GM19328 (cell line): ENCODE measurements at regions not wholly inside any gene's neighbourhood (a gene's known extent, or its start where the extent isn't known, plus 50 kb on each side); places are given as distances from the start of the nearest gene placed in this dataset.

Source experiments
- ATAC-seq: cut with Tn5 transposase; IDR thresholded peaks from one replicate; pipeline ENCODE4 v1.9.1; 2021; ENCODE audit warnings: mild to moderate bottlenecking, moderate library complexity; ENCODE audit not compliant: unreplicated experiment

DNA sequence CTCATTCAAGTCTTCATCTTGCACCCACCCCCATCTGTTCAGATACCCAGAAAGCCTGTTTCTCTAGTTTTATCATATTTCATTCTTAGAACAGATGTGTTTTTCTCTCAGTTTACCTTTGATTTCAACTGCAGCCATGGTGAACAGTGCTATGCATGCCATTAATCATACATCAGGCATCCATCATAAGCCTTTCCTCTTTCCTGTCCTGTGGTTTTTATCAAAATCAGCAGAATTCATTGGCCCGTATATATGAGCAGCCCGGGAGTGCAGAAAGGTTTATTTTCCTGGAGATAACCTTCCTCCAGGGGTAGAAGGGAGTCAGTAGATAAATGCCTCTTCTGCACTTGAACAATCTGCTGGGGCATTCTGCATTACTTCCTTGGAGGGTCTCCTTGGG, 65.7 kb downstream of the IL21 start:
- no peak for ATAC-seq

DNA sequence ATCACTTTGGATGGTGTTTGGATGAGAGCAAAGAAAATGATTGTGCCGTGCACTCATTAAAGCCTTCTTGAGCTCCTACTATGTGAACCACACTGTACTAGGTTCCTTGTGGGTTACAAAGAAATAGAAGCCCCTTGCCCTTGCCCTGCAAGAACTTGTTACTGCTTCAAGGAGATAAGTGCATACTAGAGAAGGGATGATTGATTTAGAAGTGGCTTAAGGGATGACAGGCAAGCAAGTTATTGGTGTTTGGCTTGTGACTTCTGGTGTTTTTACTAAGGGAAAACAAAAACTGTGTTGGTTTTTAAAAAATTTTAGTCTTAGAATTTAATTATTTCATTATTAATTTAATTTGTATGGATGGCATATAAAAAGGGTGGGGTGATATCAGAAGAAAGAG, 67.4 kb downstream of the IL21 start:
- ATAC-seq = no peak

DNA sequence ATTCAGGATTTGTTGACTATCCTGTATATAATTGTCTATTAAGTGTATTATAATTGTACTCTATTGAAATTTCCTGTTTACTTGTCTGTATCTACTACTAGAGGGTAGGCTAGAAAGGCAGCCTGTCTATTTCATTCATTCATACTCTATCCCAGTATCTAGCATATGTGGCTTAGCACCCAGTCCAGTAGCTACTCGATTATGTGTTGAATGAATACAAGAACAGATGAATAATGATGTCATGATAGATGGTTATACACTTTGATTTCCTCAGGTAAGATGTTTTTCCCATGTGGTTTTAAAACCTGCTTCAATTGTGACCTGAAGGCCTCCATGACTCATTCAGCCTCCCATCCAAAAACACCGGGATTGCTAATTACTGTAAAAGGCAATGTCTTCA, 68.0 kb downstream of the IL21 start:
- no peak for ATAC-seq

DNA sequence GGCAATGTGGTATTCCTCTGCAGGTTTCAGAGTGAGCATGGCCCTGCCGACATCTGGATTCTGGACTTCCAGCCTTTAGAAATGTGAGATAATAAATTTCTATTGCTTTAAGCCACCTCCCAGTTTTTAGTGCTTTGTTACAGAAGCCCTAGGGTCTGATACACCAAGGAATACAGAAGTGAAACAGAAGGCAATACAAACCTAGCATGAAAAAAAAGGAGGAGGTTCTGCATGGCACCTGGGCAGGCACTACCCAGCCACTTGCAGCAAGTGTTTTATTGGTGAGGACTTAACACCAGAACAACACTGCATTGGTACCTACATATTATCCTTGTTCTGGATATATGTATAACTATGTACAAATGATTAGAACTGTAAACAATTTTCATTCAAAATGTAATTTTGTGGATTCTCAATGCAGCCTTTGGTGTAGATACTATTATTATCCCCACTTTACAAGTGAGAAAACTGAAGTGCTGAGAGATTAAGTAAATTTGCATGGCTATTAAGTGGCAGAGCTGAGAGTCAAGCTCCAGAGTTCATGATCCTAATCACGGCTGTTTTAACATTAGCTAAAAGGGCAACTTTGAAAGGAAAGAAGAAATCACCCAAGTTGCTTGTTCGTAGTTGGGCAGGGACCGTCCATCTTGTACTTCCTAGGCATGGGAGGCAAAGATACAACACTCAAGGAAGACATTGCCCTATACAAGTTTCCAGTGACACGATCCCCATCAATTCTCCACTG, 71.8 kb downstream of the IL21 start:
- ATAC-seq = no peak

DNA sequence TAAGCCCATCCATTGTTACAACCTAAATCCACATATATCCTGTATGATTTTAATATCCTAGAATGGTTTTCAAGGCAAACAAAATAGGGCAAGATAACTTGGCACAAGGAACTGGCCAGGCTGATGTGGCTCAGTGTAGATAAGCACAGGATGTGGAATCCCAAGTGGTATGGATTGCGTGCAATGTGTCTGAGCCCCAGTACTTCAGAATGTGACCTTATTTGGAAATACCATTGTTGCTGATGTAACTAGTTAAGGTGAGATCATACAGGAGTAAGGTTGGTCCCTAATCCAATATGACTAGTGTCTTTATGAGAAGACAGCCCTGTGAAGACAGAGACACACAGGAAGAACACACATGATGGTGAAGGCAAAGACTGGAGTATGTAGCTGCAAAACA, 72.4 kb downstream of the IL21 start:
- no peak for ATAC-seq

DNA sequence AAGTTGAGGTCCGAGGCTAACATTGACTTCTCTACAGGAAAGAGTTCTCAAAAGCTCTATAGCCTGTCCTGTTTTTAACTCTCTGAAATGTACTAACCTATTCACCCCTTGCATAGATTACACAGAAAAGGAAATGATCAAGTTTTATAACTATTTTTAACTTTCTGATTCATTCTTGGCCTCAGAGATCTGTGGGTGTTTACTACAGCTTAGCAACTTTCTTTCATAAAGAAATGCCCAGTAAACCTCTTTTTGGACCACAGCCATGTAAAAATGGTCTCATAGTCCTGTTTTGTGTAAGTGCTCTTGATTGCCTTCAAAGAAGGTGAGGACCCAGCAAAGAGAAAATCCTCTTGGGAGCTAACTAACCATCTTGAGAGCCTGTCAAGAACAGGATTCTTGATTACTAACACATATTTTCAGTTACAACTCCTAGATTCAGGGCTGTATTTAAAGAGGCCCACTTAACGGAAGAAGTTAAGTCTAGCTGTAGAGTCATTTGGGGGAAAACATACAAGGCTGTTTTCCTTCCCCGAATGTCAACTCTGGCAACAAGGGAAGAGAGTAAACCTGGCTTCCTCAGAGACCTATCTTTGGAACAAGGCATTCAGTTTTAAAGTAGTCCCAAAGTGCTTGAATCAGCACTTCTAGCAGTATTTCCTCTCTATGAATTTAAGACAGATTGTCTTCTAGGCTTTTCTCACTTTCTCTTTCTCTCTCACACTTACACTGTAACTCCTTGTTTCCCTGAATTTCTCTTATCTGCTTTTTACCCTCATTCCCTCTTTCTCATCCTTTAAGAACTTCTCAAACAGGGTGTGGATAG, 78.2 kb downstream of the IL21 start:
- ATAC-seq = peak; percentile 79

DNA sequence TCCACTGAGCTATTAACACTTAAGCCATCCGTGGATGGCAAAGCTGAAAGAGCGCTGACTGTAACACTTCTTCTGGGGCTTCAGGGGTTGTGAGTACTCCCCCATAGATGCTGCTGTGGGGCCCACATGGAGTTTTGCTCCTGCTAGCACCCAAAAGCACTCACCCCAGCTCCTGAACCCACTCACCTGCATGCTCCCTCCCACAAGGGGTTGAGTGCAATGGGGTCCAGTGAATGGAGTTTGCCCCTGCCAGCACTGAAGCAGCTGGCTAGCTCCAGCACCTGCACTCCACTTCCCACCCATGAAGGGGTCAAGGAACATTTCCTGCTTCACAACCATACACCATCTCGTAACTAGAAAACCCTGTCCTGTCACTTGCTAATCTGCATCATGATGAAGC, 78.9 kb downstream of the IL21 start:
- ATAC-seq = peak; percentile 10

DNA sequence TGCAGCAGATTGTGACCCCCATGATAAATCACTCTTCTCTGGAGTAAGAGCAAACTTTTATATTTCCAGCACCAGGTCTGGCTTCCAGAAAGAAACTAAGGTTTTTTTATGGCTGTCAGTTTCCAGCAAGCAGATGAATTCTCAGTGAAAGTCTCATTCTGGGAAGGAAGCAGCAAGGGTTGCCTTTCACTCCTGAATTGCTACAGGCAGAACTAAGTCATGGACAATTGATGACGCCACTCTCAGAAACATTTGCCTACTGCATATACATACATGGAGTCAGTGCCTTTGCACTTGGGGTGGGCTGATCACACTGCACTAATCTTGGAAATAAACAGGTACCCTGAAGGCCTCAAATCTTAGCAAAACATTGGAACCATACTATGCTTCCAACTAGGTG, 80.0 kb downstream of the IL21 start:
- no peak for ATAC-seq

DNA sequence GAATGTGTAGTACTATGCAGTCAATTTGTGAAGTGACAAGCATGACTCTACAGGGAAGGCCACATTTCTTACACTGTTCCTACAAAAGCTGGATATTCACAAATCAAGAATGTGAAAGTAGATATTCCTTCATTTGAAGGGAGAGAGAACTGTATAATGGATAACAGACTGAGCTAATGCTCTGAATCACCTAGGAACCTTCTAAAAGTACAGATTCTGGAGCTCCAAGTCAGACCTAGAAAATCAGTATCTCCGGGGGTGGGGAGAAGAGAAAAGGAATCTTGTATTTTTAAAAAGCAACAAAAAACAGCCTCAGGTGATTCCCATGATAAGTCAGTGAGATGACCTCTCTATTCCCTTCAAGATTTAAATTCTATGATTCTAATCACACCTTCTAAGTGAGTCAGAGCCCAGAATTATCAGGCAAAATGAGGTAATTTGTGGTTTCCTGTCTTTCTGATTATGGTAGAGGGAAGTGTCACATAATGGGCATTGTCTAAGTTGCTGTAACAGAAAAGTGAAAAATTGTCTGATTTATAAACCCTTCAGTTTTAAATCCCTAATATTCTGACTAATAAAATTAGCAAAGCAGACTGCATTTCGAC, 80.9 kb downstream of the IL21 start:
- ATAC-seq = no peak

DNA sequence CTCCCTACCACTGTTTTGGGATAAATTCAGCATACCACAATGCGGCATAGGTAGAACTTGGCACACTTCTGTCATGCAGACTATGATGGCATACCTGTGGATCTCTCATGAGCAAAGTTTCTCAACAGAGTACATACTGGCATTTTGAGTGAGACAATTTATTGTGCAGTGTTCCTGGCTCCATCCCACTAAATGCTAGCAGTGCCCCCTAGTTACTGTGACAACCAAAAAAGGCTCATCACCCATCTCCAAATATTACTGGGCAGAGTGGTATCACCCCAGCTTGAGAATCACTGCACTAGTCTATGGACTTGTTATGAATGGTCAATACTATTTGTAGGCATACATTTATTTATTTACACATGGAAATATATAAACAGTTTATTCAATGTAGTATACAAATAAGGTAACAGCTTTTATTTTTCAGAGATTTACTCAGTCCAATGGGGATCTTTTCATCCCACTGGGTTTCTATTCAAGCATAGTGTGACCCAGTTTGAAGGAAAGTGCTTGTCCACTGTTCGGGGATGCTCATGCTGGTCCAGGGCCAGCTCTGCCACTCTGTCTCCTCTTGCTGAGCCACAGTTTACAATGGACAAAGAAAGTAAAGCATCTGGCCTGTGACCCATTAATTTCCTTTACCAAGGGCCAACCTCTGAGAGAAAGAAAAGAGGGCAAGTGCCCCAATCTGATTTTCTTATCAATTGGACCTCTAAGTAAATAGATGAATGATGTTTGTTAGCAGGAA, 81.0 kb upstream of the IL2 start:
- no peak for ATAC-seq

DNA sequence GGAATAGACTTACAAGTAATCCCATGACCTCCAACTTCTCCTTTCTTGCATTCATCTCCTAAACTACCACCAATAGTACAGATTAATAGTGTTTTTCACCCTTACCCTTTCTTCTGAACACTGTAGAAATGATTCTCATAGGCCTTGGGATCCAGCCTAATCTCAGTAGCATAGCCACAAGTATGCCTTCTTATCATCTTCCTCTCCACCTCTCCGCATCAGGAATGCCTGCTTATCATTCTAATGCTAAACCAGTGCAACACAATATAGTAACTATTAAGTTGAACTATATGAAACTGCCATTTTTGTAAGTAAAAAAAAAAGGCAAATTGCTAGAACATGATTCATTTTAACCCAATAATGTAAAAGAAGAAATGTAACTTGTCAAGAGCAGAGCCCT, 79.5 kb upstream of the IL2 start:
- ATAC-seq = no peak

DNA sequence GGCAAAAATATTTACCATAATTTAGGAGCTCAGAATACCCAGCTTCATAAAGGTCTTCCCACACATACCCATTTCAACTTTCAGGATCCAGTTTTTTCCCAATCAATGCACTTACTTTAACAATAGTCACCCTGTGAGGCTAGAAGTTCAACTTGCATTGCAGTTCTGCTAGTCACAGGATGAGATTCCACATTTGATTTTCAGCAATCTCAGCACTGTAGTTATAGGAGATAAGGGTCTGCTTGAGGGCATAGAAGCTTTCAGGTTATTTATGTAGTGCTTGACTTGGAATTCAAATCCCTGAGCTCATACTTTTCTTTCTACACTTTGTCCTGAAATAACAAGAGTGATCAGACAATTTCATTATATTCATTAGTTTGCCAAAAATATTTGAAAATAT, 78.3 kb upstream of the IL2 start:
- no peak for ATAC-seq

DNA sequence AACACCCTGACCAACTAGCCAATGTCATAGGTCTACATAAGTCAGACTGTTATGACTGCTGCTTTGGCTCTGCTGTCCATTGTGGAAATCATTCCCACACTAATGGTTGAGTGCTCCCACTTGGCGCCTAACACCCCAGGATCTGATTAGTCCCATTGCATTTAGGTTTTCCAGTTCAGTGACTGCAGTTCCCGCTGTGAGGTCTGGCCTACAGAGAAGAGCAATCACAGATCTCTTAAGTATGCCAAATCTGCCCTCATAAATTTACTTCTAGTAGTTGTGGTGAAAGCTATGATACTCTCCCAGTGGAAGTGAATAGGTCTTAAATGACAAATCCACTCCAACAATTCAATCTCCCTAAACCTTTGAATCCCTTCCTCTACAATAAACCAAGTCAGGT, 77.3 kb upstream of the IL2 start:
- no peak for ATAC-seq

DNA sequence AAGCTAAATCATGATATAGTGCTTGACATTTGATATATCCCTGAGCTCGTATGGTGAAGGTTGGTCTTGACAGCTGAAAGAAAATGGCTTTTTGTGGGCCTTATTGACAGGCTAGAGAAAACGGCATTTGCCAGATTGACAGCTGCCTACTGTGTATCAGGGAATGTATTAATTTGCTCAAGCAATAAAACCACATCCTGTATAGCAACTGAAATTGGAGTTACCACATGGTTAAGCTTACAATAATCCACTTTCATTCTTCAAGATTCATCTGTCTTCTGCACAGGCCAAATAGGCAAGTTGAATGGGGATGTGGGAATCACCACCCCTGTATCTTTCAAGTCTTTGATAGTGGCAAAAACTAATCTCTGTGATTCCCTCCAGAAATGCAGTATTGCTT, 76.2 kb upstream of the IL2 start:
- ATAC-seq = no peak

DNA sequence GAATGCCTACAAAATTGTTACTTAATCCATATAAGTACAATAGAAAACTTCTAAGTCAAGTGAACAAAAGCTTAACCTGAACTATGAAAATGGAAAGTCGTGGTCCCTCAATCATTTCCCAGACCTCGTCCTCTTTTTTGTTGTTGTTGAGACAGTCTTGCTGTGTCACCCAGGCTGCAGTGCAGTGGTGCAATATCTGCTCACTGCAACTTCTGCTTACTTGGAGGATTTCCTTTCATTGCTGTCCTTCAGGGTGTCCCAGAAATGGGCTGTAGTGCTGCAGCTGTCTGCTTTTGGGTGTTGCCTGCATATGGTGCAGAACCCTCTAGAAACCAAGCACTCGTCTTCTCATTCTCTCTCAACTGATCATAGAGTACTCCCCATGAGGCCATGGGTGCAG, 75.0 kb upstream of the IL2 start:
- no peak for ATAC-seq

DNA sequence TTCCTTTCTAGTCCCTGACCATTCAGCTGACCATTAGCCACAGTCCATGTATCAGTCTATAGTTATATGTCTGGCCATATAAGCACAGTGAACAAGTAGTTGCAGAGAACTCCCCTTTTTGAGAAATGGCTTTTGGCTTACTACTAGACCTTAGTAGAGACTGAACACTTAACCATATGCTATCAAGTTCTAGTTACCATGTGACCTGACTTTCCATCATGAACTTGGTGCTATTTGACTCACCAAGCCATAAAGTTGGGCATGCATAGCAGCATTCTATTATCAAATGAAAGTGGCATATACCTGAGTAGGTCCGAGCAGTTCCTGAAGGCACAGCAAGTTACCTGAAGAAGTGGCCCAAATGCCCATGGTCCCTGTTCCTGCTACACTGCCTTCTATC, 74.5 kb upstream of the IL2 start:
- no peak for ATAC-seq

DNA sequence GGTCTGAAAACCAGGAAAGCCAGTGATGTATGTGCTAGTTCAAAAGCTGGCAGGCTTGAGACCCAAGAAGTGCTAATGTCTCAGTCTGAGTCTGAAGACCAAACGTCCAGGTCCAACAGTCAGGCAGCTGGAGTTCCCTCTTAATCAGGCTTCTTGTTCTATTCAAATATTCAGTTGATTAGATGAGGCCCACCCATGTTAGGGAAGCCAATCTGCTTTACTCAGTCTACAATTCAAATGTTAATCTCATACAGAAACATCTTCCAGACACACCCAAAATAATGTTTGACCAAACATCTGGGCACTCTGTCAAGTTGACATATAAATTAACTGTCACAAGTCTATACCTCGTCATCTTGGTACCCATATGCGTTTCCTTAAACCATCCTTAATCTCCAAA, 72.4 kb upstream of the IL2 start:
- ATAC-seq = no peak

DNA sequence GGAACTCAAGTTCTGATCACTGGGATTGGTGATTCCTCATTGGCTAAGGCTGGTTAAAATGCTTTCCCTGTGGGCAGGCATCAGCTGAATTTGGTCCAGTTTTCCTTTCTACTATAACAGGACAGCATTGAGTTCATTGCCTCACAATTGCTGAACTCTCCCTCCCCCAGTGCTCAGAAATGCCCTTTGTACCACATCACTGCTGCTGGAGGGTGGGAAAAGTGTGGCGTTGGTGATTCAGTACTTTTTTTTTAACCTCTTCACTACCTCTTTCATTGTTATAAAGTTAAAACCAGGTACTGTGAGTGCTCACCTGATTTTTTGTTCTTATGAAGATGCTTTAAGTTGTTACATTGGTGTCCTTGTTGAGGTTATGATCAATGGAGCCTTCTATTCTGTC, 69.3 kb upstream of the IL2 start:
- no peak for ATAC-seq

DNA sequence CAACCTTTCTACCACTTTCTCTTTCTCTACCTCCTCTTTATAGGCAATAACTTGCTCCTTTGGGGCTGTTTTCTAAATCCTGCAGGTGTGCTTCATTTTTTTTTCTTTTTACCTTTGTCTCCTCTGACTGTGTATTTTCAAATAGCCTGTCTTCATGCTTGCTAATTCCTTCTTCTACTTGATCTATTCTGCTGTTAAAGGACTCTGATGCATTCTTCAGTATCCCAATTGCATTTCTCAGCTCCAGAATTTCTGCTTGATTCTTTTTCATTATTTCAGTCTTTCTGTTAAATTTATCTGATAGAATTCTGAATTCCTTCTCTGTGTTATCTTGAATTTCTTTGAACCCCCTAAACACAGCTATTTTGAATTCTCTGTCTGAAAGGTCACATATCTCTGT, 67.7 kb upstream of the IL2 start:
- no peak for ATAC-seq

DNA sequence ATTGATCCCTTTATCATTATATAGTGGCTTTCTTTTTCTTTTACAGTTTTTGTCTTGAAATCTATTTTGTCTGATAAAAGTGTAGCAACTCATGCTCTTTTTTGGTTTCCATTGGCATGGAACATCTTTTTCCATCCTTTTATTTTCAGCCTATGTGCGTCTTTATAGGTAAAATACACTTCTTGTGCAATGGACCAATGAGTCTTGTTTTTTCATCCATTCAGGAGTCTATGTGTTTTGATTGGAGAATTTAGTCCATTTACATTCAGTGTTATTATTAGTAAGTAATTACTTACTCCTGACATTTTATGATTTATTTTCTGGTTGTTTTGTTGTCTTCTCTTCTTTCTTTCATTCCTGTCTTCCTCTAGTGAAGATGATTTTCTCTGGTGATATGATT, 66.4 kb upstream of the IL2 start:
- ATAC-seq = no peak

DNA sequence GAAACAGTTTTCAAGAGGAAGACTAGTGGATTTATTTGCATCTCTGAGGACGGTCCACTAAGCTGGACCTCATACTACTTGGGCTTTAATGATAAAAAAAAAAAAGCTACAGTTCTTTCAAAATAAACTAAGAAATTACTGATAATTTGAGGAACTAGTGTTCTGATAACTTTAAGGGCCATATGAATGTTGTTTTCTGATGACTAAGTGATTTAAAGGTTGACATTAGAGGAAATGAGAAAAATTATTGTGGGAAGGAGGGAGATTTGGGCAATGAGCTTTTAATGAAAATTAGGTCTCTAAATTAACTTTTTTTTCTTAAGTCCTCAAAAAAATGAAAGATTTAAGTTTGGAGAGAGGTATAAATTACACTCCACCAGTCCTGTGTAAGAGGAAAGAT, 60.8 kb upstream of the IL2 start:
- ATAC-seq = no peak

DNA sequence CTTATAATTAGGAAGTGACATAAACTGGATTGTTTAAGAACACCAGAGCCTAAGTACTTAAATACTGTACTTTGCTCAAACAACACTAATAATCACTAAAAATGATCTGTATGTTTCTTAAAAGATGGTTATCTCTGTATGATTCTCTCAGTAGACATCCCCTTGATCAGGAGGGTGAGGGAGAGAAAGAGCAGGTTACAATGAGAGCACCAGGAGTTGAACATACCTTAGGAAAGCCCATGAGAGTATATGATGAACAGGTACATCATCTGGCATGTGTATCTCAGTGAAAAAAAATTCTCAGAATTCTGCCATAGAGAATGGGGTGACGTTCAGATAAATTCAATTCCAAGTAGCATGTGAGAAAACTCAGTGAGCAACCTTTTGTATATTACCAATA, 59.9 kb upstream of the IL2 start:
- no peak for ATAC-seq
